OCI-LY7 (cell line): ENCODE measurements at regions not wholly inside any gene's neighbourhood (a gene's known extent, or its start where the extent isn't known, plus 50 kb on each side); places are given as distances from the start of the nearest gene placed in this dataset.

Experiments used
- EZH2phosphoT487 ChIP-seq: fragments of 200-600 bp; sonication (generic); IDR thresholded peaks from 2 replicates; pipeline ENCODE4 v1.6.1; 2018; ENCODE audit warnings: low read depth, borderline replicate concordance, mild to moderate bottlenecking, mixed run types, antibody characterized with exemption, low read length, moderate library complexity, mixed read lengths
- TF ChIP-seq, protein P1 (sequence below): fragments of 200-600 bp; sonication (generic); conservative IDR thresholded peaks from 2 replicates; pipeline ENCODE4 v1.5.1; 2014; ENCODE audit warnings: mild to moderate bottlenecking, antibody characterized with exemption, low read length, moderate library complexity, mixed read lengths

DNA sequence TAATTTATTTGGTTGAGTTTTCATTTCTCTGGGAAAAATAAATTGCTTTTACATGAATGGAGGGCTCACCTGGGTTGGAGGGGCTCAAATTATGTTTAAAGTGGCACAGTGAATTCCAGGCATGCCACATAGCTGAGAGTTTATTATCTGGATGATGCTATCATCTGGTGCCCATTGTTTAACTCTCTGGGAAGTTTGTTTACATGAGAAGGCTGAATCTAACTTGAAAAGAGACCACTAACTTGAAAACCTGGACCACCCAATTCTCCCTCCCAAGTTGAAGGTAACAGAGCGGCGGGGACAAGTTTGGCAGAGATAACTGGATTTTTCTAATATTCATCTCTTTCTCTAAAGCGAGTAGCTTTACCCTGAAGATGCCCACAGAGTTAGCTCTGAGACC lies 321.5 kb upstream of the GHITM start:
- TF ChIP-seq, protein P1, sequence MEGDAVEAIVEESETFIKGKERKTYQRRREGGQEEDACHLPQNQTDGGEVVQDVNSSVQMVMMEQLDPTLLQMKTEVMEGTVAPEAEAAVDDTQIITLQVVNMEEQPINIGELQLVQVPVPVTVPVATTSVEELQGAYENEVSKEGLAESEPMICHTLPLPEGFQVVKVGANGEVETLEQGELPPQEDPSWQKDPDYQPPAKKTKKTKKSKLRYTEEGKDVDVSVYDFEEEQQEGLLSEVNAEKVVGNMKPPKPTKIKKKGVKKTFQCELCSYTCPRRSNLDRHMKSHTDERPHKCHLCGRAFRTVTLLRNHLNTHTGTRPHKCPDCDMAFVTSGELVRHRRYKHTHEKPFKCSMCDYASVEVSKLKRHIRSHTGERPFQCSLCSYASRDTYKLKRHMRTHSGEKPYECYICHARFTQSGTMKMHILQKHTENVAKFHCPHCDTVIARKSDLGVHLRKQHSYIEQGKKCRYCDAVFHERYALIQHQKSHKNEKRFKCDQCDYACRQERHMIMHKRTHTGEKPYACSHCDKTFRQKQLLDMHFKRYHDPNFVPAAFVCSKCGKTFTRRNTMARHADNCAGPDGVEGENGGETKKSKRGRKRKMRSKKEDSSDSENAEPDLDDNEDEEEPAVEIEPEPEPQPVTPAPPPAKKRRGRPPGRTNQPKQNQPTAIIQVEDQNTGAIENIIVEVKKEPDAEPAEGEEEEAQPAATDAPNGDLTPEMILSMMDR: no peak
- no peak for TF ChIP-seq EZH2phosphoT487
